IPS-18a (cell line): ENCODE measurements at regions not wholly inside any gene's neighbourhood (a gene's known extent, or its start where the extent isn't known, plus 50 kb on each side); places are given as distances from the start of the nearest gene placed in this dataset.

Experiments
- H3K27ac ChIP-seq: one replicate; pipeline ENCODE4 v1.5.1; 2013; ENCODE audit warnings: low read length
- H3K27me3 ChIP-seq: one replicate; pipeline ENCODE4 v1.6.1; 2013; ENCODE audit warnings: mild to moderate bottlenecking, low read length; ENCODE audit not compliant: control insufficient read depth, insufficient read depth
- H3K36me3 ChIP-seq: one replicate; pipeline ENCODE4 v1.6.1; 2013; ENCODE audit warnings: low read depth, low read length; ENCODE audit not compliant: control insufficient read depth
- H3K4me1 ChIP-seq: one replicate; pipeline ENCODE4 v1.6.1; 2013; ENCODE audit warnings: low read depth, low read length; ENCODE audit not compliant: control insufficient read depth
- H3K4me3 ChIP-seq: one replicate; pipeline ENCODE4 v1.5.1; 2013; ENCODE audit warnings: low read length
- H3K9ac ChIP-seq: one replicate; pipeline ENCODE4 v1.6.1; 2013; ENCODE audit warnings: mild to moderate bottlenecking, low read length, moderate library complexity
- H3K9me3 ChIP-seq: one replicate; pipeline ENCODE4 v1.6.1; 2013; ENCODE audit warnings: low read depth, low read length; ENCODE audit not compliant: control insufficient read depth

DNA sequence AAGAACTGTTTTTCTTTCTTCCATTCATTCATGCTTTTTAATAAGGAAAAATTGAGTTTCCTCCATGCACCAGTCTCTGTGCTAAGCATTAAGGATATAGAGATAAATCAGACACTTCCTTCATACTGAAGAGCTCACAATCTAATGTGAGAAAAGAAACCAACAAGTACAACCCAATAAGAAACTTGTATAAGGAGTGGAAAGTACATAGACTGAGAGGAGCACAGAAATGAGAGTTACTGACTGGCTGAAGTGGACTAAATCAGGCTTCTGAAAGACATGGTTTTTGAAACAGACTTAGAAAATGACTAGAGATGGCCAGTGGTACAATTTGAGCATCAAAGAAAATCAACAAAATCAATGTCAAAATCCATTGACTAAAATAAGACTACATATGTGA, 524.4 kb downstream of the PLPP3 start:
- H3K4me1 ChIP-seq = no peaks in the 10 kb centered on the region
- no peak overlapping the region for H3K9ac ChIP-seq
- no peaks in the 10 kb centered on the region for H3K9me3 ChIP-seq
- H3K36me3 ChIP-seq = no peaks in the 10 kb centered on the region
- no peaks in the 10 kb centered on the region for H3K27me3 ChIP-seq
- no peak overlapping the region for H3K4me3 ChIP-seq
- H3K27ac ChIP-seq = no peak overlapping the region

DNA sequence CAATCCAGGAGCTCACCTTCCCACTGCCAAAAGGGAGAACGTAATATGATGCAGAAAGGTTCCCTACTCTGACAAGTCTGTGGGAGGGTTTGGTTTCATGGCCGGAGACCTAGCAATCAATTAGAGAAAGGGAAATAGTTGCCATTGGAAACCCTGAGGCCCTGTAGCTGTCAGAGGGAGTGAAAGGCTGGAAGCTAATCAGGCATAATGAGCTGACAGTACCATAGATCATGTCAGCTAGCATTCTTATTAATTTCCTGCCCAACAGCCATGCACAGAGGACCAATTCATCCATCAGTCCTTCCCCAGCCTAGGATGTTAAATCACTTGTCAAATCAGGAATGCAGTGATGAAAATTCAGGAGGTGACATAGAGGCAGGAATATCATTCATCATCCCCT, 527.3 kb downstream of the PLPP3 start:
- Histone ChIP-seq H3K9ac (no peak overlapping the region), H3K36me3 (no peaks in the 10 kb centered on the region), H3K4me1 (no peaks in the 10 kb centered on the region), H3K27me3 (no peaks in the 10 kb centered on the region), H3K27ac (no peak overlapping the region), H3K4me3 (no peak overlapping the region), H3K9me3 (no peaks in the 10 kb centered on the region)

DNA sequence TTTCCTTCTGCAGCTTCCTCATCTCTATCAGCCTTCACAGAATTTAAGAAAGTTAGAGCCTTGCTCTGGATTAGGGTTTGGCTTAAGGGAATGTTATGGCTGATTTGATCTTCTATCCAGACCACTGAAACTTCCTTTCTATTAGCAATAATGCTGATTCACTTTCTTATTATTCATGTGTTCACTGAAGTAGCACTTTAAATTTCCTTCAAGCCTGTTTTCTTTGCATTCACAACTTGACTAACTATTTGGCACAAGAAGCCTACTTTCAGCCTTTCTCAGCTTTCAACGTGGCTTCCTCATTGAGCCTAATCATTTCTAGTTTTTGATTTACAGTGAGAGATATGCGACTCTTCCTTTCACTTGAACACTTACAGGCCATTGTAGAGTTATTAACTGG, 528.5 kb downstream of the PLPP3 start:
- Histone ChIP-seq H3K27ac (no peak overlapping the region), H3K4me3 (no peak overlapping the region), H3K27me3 (no peaks in the 10 kb centered on the region), H3K9me3 (no peaks in the 10 kb centered on the region), H3K36me3 (no peaks in the 10 kb centered on the region), H3K9ac (no peak overlapping the region), H3K4me1 (no peaks in the 10 kb centered on the region)

DNA sequence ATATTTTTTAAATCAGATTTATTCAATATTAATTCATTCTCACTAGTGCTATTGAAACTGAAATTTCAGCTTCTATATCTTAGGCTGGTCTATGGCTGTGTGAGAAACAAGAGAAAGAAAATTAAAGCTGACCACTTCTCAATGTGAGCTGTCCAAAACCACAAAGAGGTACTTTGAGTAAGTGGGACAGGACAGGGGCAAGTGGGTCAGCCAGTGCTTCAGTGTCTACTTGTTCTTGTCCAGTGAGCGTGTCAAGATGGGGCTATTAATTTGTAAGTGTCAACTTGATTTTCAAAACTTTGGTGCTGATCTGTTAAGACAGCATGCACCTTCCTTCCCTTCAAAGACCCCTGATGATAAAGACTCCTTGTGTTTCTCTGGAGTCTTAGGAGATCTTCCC, 533.9 kb downstream of the PLPP3 start:
- Histone ChIP-seq H3K36me3 (no peaks in the 10 kb centered on the region), H3K27ac (no peak overlapping the region), H3K9me3 (no peaks in the 10 kb centered on the region), H3K27me3 (no peaks in the 10 kb centered on the region), H3K4me1 (no peaks in the 10 kb centered on the region), H3K4me3 (no peak overlapping the region), H3K9ac (no peak overlapping the region)

DNA sequence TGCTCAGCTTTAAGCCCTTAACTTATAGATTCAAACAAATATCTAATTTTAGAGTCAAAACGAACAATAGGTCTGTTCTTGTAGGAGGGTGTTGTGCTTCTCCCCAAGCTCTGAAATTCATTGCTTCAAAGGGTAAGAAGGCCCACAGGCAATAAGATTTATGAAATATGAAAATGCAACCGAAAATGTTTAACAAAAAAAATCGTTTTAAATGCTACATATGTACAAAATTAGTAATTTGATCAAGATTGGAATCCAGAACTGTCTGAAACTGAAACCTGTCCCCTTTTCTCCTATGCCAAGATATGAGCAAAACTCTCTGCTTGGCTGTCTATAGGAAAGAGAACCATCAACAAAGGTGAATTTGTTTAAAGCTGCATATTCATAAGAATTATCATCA, 534.3 kb downstream of the PLPP3 start:
- Histone ChIP-seq H3K4me1 (no peaks in the 10 kb centered on the region), H3K27ac (no peak overlapping the region), H3K27me3 (no peaks in the 10 kb centered on the region), H3K36me3 (no peaks in the 10 kb centered on the region), H3K9ac (no peak overlapping the region), H3K4me3 (no peak overlapping the region), H3K9me3 (no peaks in the 10 kb centered on the region)

DNA sequence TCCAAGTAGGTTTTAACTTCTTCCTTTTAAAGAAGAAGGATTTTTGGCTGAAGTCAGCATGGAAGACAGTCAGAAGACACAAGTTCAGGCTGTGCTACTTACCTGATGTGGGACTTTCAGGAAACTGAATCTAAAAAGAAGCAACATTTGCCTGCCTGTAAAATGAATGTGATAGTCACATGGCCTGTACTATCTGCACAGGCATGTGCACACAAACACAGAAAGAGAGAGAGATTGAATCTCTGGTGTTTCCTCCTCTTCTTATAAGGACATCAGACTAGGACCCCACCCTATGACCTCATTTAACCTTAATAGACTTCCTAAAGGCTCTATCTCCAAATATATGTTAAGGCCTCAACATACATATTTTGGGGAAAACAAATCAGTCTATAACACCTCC, 542.9 kb downstream of the PLPP3 start:
- Histone ChIP-seq H3K27me3 (no peaks in the 10 kb centered on the region), H3K9me3 (no peaks in the 10 kb centered on the region), H3K4me1 (no peaks in the 10 kb centered on the region), H3K36me3 (no peaks in the 10 kb centered on the region), H3K9ac (no peak overlapping the region), H3K27ac (no peak overlapping the region), H3K4me3 (no peak overlapping the region)

DNA sequence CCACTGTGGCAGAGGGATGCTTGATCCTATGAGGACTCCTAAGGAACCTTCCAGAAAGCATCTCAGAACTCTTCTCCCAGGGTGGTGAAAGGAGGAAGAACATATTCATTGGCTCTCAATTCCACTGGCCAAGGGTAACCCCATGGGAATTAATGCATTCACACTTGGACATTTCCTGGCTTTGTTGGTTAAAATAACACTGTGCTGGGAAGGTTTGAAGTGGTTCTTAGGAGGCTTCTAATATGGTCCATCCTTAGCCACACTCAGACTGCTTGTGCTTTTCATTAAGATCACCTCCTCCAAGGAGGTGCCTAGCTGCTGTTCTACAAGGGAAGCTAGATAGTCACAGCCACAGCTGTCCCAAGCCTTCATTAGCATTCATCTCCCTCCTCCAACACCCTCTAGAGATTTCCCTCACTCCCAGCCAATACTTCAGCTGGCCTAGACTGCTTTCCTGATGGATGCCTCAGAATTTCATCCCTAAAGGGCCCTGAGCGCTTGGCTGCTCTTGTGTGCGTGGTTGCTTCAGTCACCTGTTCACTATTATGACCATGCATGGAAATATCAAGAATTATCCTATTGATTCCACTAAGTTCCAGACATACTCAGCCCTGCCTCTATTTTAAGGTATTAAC, 544.4 kb downstream of the PLPP3 start:
- H3K27me3 ChIP-seq = no peaks in the 10 kb centered on the region
- no peak overlapping the region for H3K27ac ChIP-seq
- no peak overlapping the region for H3K4me3 ChIP-seq
- H3K4me1 ChIP-seq = no peaks in the 10 kb centered on the region
- no peaks in the 10 kb centered on the region for H3K9me3 ChIP-seq
- no peak overlapping the region for H3K9ac ChIP-seq
- H3K36me3 ChIP-seq = no peaks in the 10 kb centered on the region

DNA sequence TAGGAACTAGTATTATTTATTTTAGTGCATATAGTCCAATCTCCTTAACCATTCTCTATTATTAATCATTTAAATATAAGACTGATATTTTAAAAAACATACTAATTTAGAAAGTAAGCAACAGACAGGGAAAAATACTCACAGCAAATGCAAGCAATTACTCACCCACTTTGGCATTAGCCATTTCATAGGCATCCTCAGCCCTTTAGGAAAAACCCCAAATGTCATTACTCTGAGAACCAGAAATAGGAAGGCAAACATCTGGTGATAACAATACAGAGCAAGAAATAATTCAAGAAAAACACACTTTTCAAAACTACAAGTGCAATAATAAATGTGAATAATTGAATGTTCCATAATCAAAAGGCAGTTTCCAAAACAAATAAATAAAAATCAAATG, 545.1 kb downstream of the PLPP3 start:
- no peak overlapping the region for H3K4me3 ChIP-seq

DNA sequence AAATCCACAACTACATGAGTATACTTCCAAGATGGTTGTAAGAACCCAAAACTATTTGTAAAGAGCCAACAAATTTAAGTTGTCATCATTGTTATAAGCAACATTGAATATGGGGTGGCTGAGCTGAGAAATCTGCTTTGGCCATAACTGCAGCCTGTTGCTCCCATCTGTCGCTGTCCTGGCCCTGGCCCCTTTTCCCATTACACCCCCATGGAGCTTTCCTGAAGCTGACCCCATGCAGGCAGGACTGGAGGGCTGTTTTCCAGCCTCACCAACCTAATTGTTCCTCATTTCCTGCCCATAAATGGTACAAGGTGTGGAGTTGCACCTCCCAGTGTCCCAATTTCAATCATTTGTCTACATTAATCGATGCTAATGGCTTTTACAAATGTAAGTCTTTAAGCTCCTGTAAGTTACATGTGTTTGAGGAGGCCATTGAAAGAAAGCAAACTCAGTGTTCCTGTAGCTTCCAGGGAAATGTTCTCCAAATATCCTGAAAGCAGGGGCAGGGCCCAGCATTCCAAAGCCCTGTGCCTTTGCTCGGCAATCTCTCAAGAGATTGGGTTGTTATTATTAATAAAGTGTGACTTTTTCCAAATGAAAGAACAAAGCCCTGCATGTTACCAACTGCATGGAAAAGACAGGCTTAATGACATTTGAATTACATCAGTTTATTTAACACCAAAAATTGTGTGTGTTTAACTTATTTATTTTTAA, 545.9 kb downstream of the PLPP3 start:
- Histone ChIP-seq H3K4me1 (no peaks in the 10 kb centered on the region), H3K27ac (no peak overlapping the region), H3K4me3 (no peak overlapping the region), H3K9me3 (no peaks in the 10 kb centered on the region), H3K27me3 (no peaks in the 10 kb centered on the region), H3K9ac (no peak overlapping the region), H3K36me3 (no peaks in the 10 kb centered on the region)

More for the DNA sequence above, 545.1 kb downstream of the PLPP3 start:
- Histone ChIP-seq H3K27ac (no peak overlapping the region), H3K9me3 (no peaks in the 10 kb centered on the region), H3K4me1 (no peaks in the 10 kb centered on the region), H3K9ac (no peak overlapping the region), H3K27me3 (no peaks in the 10 kb centered on the region), H3K36me3 (no peaks in the 10 kb centered on the region)

DNA sequence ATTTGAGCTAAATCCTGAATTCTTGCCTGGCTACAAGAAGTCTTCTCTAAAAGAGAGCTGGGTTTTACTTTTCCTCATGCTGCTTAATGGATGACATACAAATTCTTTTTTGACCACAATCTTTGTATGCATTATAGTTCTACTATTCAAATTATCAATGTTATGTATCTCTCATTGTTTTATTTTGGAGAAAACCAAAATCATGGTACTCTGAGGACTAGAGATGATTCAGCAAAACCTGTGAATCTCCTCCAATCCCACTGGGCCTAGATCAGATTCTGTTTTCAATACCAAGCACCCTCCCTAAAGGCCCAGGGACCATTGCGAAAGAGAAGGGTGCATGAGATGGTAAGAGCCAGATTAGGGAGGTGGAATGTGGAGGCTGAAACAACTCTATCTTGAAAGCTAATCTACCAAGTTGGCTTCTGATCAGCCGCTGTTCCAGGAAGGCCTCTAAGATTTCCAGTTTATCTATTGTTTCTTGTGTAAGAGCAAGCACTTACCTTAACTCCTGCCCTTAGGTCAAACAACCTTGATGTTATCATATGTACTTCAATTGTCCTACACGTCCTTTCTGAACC, 547.2 kb downstream of the PLPP3 start:
- H3K9me3 ChIP-seq = no peaks in the 10 kb centered on the region
- no peaks in the 10 kb centered on the region for H3K27me3 ChIP-seq
- H3K4me1 ChIP-seq = no peaks in the 10 kb centered on the region
- no peak overlapping the region for H3K9ac ChIP-seq
- H3K36me3 ChIP-seq = no peaks in the 10 kb centered on the region
- no peak overlapping the region for H3K4me3 ChIP-seq
- no peak overlapping the region for H3K27ac ChIP-seq

DNA sequence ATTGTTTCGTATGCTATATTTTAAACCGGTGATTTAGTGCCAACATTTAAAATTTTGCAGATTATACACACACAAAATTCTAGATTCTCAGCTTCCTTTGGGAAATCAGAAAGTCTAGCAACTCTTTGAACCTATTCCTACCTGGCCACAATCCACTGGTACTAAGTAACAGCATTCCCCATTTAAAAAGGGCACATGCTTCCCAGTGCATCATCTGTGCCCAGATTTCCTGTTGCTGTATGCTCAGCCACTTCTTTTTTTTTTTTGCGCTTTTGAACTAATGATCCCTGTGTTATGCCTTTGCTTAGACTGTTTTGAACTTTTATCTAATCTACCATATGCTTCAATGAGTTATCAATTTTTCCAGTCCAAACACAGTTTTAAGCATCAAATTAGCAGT, 548.4 kb downstream of the PLPP3 start:
- Histone ChIP-seq H3K27ac (no peak overlapping the region), H3K4me1 (no peaks in the 10 kb centered on the region), H3K9ac (no peak overlapping the region)

More for the DNA sequence above, 548.4 kb downstream of the PLPP3 start:
- Histone ChIP-seq H3K9me3 (no peaks in the 10 kb centered on the region), H3K4me3 (no peak overlapping the region), H3K36me3 (no peaks in the 10 kb centered on the region), H3K27me3 (no peaks in the 10 kb centered on the region)
